Lung (tissue), 11 donors: ENCODE measurements at regions not wholly inside any gene's neighbourhood (a gene's known extent, or its start where the extent isn't known, plus 50 kb on each side); places are given as distances from the start of the nearest gene placed in this dataset.

Source experiments
- ATAC-seq: fragments of 200-7000 bp; cut with Tn5 transposase; one replicate; pipeline ENCODE4 v1.9.1; 2020; ENCODE audit warnings: moderate number of reproducible peaks; ENCODE audit not compliant: insufficient read depth, low FRiP score
- DNase-seq, 3 donors: peaks; one replicate each; pipeline ENCODE4 v3.0.0-alpha.2; 2013 to 2017
- H3K27ac ChIP-seq, 2 donors: one replicate each; pipeline ENCODE4 v1.5.1; 2013; ENCODE audit warnings: mild to moderate bottlenecking in 2 of 2, moderate library complexity in 2 of 2, control low read depth in 1 of 2, inconsistent platforms in 1 of 2, low read depth in 1 of 2, low read length in 1 of 2
- H3K27me3 ChIP-seq, 3 donors: one replicate each; pipeline ENCODE4 v1.5.1; 2013; ENCODE audit warnings: low read length in 2 of 3; ENCODE audit not compliant: control insufficient read depth in 3 of 3, insufficient read depth in 3 of 3
- H3K36me3 ChIP-seq, 4 donors: one replicate each; pipeline ENCODE4 v1.5.1; 2013; ENCODE audit warnings: low read length in 4 of 4, mild to moderate bottlenecking in 1 of 4, moderate library complexity in 1 of 4; ENCODE audit not compliant: control insufficient read depth in 4 of 4, insufficient read depth in 4 of 4
- H3K4me1 ChIP-seq, 5 donors: one replicate each; pipeline ENCODE4 v1.5.1; 2013; ENCODE audit warnings: low read length in 5 of 5, mild to moderate bottlenecking in 2 of 5, moderate library complexity in 1 of 5; ENCODE audit not compliant: control insufficient read depth in 5 of 5, insufficient read depth in 5 of 5
- H3K4me3 ChIP-seq: one replicate; pipeline ENCODE4 v1.5.1; 2013; ENCODE audit warnings: mild to moderate bottlenecking, control low read depth, moderate library complexity
- H3K9ac ChIP-seq, 2 donors: one replicate each; pipeline ENCODE4 v1.5.1; 2013; ENCODE audit warnings: low read length in 2 of 2, control low read depth in 1 of 2; ENCODE audit not compliant: insufficient read depth in 1 of 2
- H3K9me3 ChIP-seq, 4 donors: one replicate each; pipeline ENCODE4 v1.5.1; 2013; ENCODE audit warnings: low read length in 3 of 4, mild to moderate bottlenecking in 1 of 4, moderate library complexity in 1 of 4; ENCODE audit not compliant: control insufficient read depth in 4 of 4, insufficient read depth in 3 of 4
- WGBS, 2 donors: extraction: QIAGEN DNeasy Blood & Tissue Kit; methylation state at CpG; one replicate each; pipeline ENCODE4 v1.1.7; 2013; 5-methylcytosine and 5-hydroxymethylcytosine counted together
- TF ChIP-seq, protein P1 (sequence below): IDR thresholded peaks from 2 replicates; pipeline ENCODE4 v1.5.1; 2012; ENCODE audit warnings: mild to moderate bottlenecking; ENCODE audit errors: control extremely low read depth, extremely low read depth
- donor health status: control.
- donor health status: control.
- donor health status: Bipolar disorder and iron deficiency.
- donor health status: healthy.
- donor health status: DM: yes; HTN: yes; CAD: no.

DNA sequence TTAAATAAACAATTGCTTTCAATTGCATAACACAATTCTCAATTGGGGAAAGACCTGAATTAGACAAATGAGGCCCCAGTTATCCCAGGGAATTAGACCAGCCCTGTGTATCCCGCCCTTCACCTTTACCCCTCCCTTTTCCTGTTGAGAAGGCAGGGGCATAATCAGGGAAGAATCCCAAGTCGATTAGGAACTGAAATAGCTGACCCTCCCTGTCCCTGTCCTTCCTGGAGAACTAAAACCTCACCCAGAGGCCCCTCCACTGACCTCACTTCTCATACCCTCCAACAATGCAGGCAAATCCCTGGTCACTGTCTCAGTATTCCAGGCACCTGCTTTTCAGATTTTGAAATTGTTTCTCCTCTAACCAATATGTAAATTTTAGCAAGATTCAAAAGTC lies 165.4 kb upstream of the CDH11 start:
- no peak for ATAC-seq
- Histone ChIP-seq H3K36me3 (no peaks in the 10 kb centered on the region), H3K4me3 (no peak overlapping the region), H3K9ac (no peak overlapping the region), H3K27me3 (no peaks in the 10 kb centered on the region), H3K4me1 (peaks cover 0 to 33% (median 1%) of the 10 kb centered on the region in 5 donors), H3K27ac (no peak overlapping the region), H3K9me3 (no peaks in the 10 kb centered on the region)
- TF ChIP-seq, protein P1, sequence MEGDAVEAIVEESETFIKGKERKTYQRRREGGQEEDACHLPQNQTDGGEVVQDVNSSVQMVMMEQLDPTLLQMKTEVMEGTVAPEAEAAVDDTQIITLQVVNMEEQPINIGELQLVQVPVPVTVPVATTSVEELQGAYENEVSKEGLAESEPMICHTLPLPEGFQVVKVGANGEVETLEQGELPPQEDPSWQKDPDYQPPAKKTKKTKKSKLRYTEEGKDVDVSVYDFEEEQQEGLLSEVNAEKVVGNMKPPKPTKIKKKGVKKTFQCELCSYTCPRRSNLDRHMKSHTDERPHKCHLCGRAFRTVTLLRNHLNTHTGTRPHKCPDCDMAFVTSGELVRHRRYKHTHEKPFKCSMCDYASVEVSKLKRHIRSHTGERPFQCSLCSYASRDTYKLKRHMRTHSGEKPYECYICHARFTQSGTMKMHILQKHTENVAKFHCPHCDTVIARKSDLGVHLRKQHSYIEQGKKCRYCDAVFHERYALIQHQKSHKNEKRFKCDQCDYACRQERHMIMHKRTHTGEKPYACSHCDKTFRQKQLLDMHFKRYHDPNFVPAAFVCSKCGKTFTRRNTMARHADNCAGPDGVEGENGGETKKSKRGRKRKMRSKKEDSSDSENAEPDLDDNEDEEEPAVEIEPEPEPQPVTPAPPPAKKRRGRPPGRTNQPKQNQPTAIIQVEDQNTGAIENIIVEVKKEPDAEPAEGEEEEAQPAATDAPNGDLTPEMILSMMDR, result no peak
- DNase-seq, result no peak
- WGBS, 2 donors, result 49 to 50% methylated on average over 2 of the region's 2 CpGs

DNA sequence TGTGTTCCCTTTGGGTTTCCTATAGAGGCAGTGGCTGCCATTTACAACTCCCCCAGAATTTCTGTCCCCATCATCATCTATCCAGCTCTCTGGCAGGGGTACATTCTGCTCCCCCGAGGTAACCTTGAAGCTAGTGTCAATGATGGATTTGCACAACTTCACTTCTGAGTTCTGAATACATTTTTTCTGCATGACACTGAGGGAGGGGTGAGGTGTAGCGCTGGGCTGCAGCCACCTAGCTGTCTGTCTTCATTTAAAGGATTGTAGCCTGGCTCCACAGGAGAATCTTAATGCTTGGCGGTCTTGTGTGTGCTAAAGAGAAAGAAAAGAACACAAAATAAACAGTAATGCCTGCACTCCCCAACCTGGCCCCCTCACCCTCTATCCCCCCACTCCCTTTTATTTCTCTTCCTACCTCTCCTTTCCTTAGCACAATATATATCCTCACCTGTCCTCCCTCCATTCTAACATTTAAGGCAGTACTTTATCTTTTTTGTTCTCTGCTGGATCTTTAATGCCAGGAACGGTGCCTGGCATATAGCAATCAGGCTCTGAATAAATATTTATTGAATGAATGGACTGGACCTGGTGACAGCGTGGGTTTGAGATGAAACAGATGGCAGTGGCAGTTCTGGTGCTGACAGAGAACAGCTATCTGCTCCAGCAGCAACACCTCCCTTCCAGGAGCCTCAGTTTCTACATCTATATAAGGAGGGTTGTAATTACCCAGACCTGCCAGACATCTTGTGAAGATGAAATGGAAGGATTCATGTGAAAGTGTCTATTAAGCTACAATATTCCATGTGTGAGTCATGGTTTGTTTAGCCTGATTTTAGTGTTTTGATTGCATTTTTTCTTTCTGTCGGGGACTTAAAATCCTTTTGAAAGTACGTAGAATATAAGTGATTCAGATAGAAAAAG lies 163.5 kb upstream of the CDH11 start:
- ATAC-seq (no peak), DNase-seq (peak; percentile 18 to 41 (median 22))
- H3K9me3 ChIP-seq, result no peaks in the 10 kb centered on the region
- 59 to 69% methylated on average over 7 of the region's 7 CpGs for WGBS, 2 donors
- TF ChIP-seq, protein P1, result no peak
- no peak overlapping the region for H3K4me3 ChIP-seq
- H3K36me3 ChIP-seq, result no peaks in the 10 kb centered on the region
- H3K27ac ChIP-seq, result no peak overlapping the region
- H3K4me1 ChIP-seq, result peaks cover 0 to 38% (median 1%) of the 10 kb centered on the region in 5 donors
- H3K9ac ChIP-seq, result no peak overlapping the region
- no peaks in the 10 kb centered on the region for H3K27me3 ChIP-seq

DNA sequence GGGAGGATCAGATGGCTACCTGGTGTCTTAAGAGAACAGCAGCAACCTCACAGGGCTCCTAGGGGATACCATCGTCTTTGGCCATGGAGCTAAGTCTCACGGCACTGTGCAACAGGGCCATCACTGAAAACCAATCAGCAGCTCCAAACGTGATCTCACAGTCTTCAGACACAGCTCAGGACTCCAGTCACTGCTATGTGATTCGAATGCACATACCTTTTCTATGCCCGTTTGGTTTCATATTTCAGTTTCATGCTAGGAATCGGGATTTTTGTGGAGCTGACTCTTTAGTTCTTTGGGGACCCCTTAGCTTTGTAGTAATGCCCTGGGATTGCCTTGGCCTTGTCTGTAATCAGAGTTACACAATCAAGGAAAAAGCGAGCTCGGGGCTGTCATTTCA lies 162.8 kb upstream of the CDH11 start:
- H3K36me3 ChIP-seq, result no peaks in the 10 kb centered on the region
- TF ChIP-seq, protein P1, result no peak
- DNase-seq (peak in 2 of 3 donors; percentile 39 to 60), ATAC-seq (no peak)
- 69 to 75% methylated on average over 8 of the region's 8 CpGs for WGBS, 2 donors
- no peaks in the 10 kb centered on the region for H3K9me3 ChIP-seq
- H3K4me3 ChIP-seq, result no peak overlapping the region
- no peak overlapping the region for H3K9ac ChIP-seq
- H3K27ac ChIP-seq, result no peak overlapping the region
- no peaks in the 10 kb centered on the region for H3K27me3 ChIP-seq
- H3K4me1 ChIP-seq, result peaks cover 0 to 38% (median 1%) of the 10 kb centered on the region in 5 donors
